ENCODE measurements at regions not wholly inside any gene's neighbourhood (a gene's known extent, or its start where the extent isn't known, plus 50 kb on each side); places are given as distances from the start of the nearest gene placed in this dataset.
"Not testable (repeated sequence)": the region's sequence is repeated elsewhere in the genome, so short reads cannot be mapped to it uniquely, and the experiment has no call there.

- DNase-seq = not testable (repeated sequence)
Measured at GRCh38 chr9:26664087-26664773, 228.4 kb downstream of the CAAP1 start.

DNA sequence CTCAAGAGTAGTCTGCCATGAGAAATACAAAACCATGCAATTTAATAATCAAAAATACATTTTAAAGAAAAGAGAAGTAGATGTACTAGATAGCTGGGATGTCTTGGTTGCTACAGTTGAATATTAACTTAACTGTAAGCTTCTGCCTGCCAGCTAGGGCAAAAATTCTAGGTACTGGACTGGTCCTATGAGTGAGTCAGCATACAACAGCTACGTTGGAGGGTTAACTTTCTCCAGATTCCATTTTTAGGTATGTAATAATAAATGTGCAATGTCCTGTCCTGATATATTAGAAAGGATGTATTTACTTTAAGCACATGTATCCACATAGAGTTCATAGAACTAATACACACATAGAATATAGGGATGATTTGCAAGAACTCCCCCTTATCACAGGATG is 230.1 kb downstream of the CAAP1 start:
- no peak for DNase-seq

DNA sequence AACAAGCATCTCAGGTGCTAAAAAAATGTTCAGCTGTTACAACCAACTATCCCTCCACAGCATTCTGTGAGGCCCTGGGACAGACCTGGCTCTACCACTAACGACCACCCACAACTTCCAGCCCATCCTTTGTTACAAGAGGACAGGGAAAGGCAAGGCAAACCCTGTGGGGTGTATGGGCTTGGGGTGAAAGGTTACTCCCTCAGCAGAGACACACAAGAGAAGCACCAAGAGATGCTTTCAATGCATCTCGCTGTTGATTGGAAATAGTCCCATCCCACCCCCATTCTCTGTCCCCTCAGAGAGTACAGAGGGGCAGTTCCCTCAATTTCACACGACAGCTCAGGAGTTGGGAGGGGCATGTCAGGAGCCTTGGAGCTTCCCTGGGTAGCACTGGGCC is 234.1 kb downstream of the CAAP1 start:
- DNase-seq = no peak

GRCh38 chr9:26657958-26658357 is 234.6 kb downstream of the CAAP1 start:
- no peak for DNase-seq

DNA sequence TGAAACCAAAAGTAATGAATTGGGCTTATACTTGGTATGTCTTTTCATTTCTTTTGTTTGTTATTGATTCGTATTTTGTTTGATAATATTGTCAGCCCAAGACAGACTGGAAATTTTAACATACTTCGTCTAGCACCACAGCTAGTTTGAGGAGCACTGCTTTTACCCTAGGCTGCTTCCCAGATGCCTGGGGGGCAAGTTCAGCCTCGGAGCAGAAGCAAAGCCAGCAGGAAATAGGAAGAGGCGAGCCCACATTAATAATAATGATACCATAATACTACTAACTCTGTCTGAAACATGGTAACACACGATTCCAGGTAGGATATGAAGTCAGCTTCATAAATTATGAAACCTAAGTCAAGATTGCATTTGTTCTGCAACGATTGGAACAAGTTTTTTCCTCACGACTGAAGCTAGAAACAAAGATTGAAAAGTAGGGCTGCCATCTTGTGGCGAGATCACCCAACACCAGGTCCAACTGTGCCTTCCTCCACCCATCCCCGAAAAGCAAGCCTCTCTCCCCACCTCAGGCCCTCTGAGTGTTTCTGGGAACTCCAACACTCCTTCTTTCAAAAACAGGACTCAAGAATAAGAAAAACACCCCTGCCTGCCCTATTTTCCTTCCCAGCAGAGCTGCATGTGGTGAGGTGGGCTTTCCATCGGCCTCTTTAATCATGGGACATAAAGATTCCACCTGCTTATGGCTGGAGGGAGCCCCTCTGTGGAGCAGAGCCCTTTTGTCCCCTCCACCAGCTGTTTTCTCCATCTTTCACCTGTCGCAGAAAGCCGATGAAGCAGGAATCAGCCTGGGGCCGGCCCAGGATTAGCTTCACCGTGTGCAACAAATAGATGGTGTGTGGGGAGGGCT is 236.4 kb downstream of the CAAP1 start:
- no peak for DNase-seq

DNA sequence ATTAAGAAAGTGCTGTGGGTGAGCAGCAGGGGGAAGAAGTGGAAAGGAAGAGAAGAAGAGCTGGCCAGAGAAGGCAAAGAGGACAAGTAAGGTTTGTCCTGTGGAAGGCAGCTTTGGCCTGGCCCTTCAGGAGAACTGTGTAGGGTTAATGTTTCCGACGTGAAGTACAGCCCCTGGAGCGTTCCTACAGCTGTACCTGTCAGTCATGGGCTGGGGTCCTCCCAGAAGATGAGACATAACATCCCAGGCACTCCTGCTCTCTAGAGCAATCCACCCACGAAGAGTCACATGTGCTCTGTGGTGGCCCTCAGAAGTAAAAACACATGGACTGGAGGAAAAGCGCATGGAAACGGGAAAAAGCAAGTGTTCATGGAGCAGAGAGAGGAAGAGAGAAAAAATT is 237.4 kb downstream of the CAAP1 start:
- DNase-seq = no peak

DNA sequence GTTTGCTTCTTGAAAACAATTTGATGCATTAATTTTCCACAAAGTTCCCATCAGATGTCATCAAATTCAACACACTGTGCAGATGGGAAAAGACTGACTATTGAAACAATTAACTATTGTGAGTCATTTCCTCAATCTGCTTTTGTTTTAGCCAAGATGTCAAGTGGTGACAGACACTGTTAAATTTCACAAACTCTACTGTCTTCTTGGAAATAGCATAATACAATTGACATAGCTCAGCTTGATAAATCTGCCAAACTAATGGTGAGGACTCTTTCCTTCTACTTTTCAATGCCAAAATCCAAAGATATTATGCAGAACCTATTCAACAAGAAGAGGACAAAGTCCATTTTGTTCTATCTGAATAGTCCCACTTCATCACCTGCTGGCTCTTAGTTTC is 242.3 kb downstream of the CAAP1 start:
- DNase-seq = no peak

GRCh38 chr9:26643826-26644225 is 248.8 kb downstream of the CAAP1 start:
- no peak for DNase-seq

DNA sequence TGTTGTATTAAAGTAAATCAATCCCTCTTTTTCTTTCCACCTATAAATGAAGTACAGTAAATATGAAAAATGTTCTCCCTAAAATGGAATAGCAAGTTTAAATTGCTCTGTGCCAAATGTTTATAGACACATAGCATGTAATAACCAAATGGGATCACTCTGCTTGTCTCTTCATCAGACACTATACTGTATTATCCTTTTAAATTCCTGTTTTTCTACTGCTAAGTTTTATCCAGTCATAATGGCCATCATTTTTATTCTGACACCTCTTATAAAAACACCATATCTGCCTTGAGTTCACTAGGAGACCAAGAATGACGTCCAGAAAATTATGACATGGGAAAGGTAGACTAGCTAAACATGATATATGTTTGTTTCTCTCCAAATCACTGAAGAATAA is 252.8 kb downstream of the CAAP1 start:
- no peak for DNase-seq

GRCh38 chr9:26637101-26637500 is 255.5 kb downstream of the CAAP1 start:
- no peak for DNase-seq

DNA sequence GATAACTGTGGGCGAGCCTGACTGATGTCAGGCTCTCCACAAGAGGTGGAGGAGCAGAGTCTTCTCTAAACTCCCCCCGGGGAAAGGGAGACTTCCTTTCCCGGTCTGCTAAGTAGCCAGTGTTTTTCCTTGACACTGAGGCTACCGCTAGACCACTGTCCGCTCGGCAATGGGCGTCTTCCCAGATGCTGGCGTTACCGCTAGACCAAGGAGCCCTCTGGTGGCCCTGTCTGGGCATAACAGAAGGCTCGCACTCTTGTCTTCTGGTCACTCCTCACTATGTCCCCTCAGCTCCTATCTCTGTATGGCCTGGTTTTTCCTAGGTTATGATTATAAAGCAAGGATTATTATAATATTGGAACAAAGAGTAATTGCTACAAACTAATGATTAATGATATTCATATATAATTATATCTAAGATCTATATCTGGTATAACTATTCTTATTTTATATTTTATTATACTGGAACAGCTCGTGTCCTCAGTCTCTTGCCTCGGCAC is 278.7 kb downstream of the CAAP1 start:
- not testable (repeated sequence) for DNase-seq

GRCh38 chr9:26612211-26612610 is 280.4 kb downstream of the CAAP1 start:
- DNase-seq = no peak

DNA sequence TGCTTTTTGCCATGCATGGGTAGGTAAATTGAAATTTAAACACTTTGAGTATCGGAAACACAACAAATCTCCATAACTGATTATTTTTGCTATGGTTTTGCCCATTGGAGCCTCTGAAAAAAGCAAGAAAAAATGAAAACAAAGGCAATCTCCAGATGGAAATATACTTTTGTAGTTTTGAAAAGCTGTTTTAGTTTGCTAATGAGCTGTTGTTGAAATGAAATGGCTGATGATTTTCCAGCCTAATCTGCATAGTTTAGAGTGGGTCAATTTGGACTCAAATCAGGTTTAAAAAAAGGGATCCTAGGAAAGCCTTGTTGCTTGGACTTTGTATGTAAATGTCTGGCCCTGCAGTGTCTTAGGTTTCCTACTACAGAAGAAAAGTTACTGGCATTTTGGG is 285.8 kb downstream of the CAAP1 start:
- no peak for DNase-seq

GRCh38 chr9:26605367-26605766 is 287.2 kb downstream of the CAAP1 start:
- no peak for DNase-seq

DNA sequence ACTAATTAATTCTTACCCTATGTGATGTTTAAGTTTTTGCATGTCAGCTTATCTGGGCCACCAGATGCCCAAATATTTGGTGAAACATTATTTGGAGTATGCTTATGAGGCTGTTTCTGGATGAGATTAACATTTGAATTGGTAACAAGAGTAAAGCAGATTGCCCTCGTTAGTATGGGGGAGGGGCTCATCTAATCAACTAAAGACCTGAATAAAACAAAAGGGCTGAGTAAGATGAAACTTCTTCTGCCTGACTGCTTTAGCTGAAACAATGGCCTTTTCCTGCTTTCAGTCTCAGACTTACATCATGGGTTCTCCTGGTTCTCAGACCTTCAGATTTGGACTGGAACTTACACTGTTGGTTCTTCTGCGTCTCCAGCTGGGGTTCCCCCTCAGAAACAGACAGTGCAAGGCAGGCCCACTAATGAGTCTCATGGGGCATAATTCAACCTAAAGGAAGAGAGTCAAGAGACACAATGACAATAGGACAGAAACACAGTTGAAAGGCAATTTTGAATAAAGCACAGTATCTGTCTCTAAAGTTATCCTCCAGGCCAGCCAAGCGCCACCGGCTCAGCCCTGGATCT is 288.4 kb downstream of the CAAP1 start:
- DNase-seq = no peak

GRCh38 chr9:26603617-26604016 is 289.0 kb downstream of the CAAP1 start:
- no peak for DNase-seq

DNA sequence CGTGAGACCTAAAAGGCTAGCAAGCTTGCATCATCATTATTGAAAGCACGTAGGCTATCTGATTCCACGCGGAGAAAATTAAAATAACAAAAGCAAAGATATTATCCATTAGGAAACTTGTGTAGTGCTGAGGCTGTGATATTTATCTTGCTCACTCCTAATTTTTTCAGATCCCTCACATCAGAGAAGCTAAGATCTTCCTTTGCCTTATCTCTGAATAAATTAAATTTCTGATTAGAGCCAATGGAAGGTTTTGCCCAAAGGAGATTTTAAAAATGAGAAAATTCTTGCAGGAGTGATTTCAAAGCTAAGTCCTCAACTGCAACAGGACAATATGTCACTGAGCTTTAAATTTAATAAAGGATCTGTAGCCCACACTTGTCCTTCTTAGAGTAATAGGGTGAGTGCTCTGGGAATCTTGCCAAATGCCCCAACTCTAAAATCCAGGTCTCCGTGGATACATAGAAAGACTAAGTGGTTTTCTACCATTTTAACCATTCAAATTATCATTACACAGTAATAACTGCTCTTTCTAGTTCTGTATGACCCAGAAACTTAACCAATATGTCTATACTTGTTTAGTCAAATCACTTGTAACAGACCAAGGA is 295.0 kb downstream of the CAAP1 start:
- DNase-seq = no peak

- DNase-seq = no peak
Measured at GRCh38 chr9:26579056-26579455, 313.5 kb downstream of the CAAP1 start.

- no peak for DNase-seq
Measured at GRCh38 chr9:26574898-26575440, 317.6 kb downstream of the CAAP1 start.

DNA sequence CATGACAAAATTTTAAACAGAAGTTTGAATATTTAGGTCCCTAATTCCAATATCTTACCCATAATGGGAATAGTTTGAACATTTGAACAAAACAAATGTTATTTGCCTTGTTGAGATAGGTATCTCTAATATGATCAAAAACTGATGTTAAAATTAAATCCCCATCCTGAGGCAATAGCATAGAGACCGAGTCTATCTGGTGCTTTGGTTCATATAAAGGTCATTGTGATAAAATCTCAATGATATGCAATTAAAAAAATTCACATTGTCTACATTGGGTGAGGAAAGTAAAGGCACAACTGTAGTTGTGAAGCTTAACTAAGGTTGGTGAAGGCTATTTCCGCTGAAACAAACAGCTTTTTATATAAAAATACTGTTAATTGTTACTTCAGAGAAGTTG is 318.3 kb downstream of the CAAP1 start:
- DNase-seq = no peak

- DNase-seq = no peak
Measured at GRCh38 chr9:26567976-26568375, 324.6 kb downstream of the CAAP1 start.

DNA sequence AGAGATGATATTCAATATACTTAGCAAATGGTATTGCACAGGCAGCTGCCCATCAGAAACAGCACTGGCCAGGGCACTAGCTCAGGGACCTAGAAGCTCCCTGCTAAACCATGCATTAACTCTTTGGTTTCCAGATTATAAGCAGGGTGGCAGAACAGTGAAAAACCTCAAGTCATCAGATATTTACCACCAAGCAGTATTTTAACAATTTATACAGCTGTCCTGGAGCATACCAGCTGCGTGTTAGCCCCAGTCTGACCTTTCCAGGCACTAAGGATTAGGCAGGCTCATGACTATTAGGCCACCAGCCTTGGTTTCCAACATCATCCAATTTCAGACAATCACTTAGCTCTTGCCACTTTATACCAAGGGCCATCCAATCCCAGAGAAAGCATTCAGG is 326.5 kb downstream of the CAAP1 start:
- DNase-seq = no peak

DNA sequence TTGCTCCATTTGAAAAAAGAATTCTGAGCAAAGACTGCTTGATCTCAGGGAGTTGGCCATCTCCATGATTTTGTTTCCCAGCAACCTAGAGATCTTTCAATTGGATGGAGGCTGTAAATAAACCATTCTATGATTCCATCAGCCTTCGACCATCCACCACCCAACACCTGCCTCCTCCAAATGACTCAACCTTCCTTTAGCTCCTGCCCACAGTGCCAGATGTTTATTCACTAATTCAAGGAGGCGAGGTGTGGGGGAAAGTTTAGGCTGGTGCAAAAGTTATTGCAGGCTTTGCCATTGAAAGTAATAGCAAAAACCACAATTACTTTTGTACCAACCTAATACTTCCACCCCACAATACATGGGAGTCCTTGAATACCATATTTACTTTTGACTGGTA is 327.5 kb downstream of the CAAP1 start:
- DNase-seq = no peak

Measured in inflammatory macrophage treated with lipopolysaccharide for 1 hour (primary cell).